ENCODE measurements at regions not wholly inside any gene's neighbourhood (a gene's known extent, or its start where the extent isn't known, plus 50 kb on each side); places are given as distances from the start of the nearest gene placed in this dataset.

- TF ChIP-seq CTCF (IDR thresholded peaks at IDR 0.05) = no peak
- WGBS (ENCODE audit: insufficient coverage) = 48% methylated on average over 9 of the region's 10 CpGs
- Mint-ChIP-seq H3K4me1 (no peaks in the 10 kb centered on the region), H3K36me3 (no peaks in the 10 kb centered on the region), H3K9me3 (no peaks in the 10 kb centered on the region), H3K4me3 (no peak overlapping the region), H3K27me3 (ENCODE audit: low read depth in 2 of 2) (peaks cover 0 to 13% of the 10 kb centered on the region in 2 donors), H3K27ac (no peak overlapping the region)
- ATAC-seq (no peak), DNase-seq (no peak)
- H3K4me1 ChIP-seq (ENCODE audit: control insufficient read depth, insufficient read depth, low read length) = no peaks in the 10 kb centered on the region
- no peak overlapping the region for H3K27ac ChIP-seq (ENCODE audit: low read length)
- no peaks in the 10 kb centered on the region for H3K27me3 ChIP-seq (ENCODE audit: control insufficient read depth, insufficient read depth, low read length)
- H3K4me3 ChIP-seq (ENCODE audit: low read length) = no peak overlapping the region
- H3K9me3 ChIP-seq (ENCODE audit: control insufficient read depth, insufficient read depth, low read length) = no peaks in the 10 kb centered on the region
- intact Hi-C loops (cut with micrococcal nuclease) = no loop called here
- H3K36me3 ChIP-seq (ENCODE audit: control insufficient read depth, insufficient read depth, low read length) = no peaks in the 10 kb centered on the region
Observed at GRCh38 chr9:115596021-115596745, 478.2 kb upstream of the TNC start.

- WGBS (ENCODE audit: insufficient coverage) = 21% methylated on average over 2 of the region's 4 CpGs
- no peak for ATAC-seq
- intact Hi-C loops (cut with micrococcal nuclease) = no loop called here
Observed at GRCh38 chr9:115596746-115597080, 478.8 kb upstream of the TNC start.

GRCh38 chr9:115597330-115597895, 479.5 kb upstream of the TNC start:
- ATAC-seq = no peak
- no peaks in the 10 kb centered on the region for H3K36me3 Mint-ChIP-seq
- no peaks in the 10 kb centered on the region for H3K9me3 ChIP-seq (ENCODE audit: control insufficient read depth, insufficient read depth, low read length)
- H3K4me1 ChIP-seq (ENCODE audit: control insufficient read depth, insufficient read depth, low read length) = no peaks in the 10 kb centered on the region
- no peak overlapping the region for H3K4me3 ChIP-seq (ENCODE audit: low read length)
- peaks cover 0 to 13% of the 10 kb centered on the region in 2 donors for H3K27me3 Mint-ChIP-seq (ENCODE audit: low read depth in 2 of 2)
- H3K27me3 ChIP-seq (ENCODE audit: control insufficient read depth, insufficient read depth, low read length) = no peaks in the 10 kb centered on the region
- H3K9me3 Mint-ChIP-seq = no peaks in the 10 kb centered on the region
- intact Hi-C loops (cut with micrococcal nuclease) = no loop called here
- H3K4me3 Mint-ChIP-seq = no peak overlapping the region
- H3K27ac Mint-ChIP-seq = no peak overlapping the region
- H3K27ac ChIP-seq (ENCODE audit: low read length) = no peak overlapping the region
- H3K36me3 ChIP-seq (ENCODE audit: control insufficient read depth, insufficient read depth, low read length) = no peaks in the 10 kb centered on the region
- no peak for DNase-seq
- no peaks in the 10 kb centered on the region for H3K4me1 Mint-ChIP-seq
- WGBS (ENCODE audit: insufficient coverage) = 86% methylated on average over 1 of the region's 3 CpGs
- no peak for TF ChIP-seq CTCF (IDR thresholded peaks at IDR 0.05)

More at GRCh38 chr9:115596746-115597080, 478.8 kb upstream of the TNC start:
- H3K27me3 ChIP-seq (ENCODE audit: control insufficient read depth, insufficient read depth, low read length) = no peaks in the 10 kb centered on the region
- no peaks in the 10 kb centered on the region for H3K9me3 Mint-ChIP-seq
- H3K9me3 ChIP-seq (ENCODE audit: control insufficient read depth, insufficient read depth, low read length) = no peaks in the 10 kb centered on the region
- no peak overlapping the region for H3K4me3 Mint-ChIP-seq
- H3K36me3 Mint-ChIP-seq = no peaks in the 10 kb centered on the region
- DNase-seq = no peak
- H3K27me3 Mint-ChIP-seq (ENCODE audit: low read depth in 2 of 2) = peaks cover 0 to 13% of the 10 kb centered on the region in 2 donors
- no peaks in the 10 kb centered on the region for H3K36me3 ChIP-seq (ENCODE audit: control insufficient read depth, insufficient read depth, low read length)
- TF ChIP-seq CTCF (IDR thresholded peaks at IDR 0.05) = no peak
- no peak overlapping the region for H3K27ac ChIP-seq (ENCODE audit: low read length)
- no peak overlapping the region for H3K27ac Mint-ChIP-seq
- H3K4me3 ChIP-seq (ENCODE audit: low read length) = no peak overlapping the region
- no peaks in the 10 kb centered on the region for H3K4me1 Mint-ChIP-seq
- no peaks in the 10 kb centered on the region for H3K4me1 ChIP-seq (ENCODE audit: control insufficient read depth, insufficient read depth, low read length)

GRCh38 chr9:115598751-115599150, 480.8 kb upstream of the TNC start:
- H3K36me3 ChIP-seq (ENCODE audit: control insufficient read depth, insufficient read depth, low read length) = no peaks in the 10 kb centered on the region
- H3K27me3 ChIP-seq (ENCODE audit: control insufficient read depth, insufficient read depth, low read length) = no peaks in the 10 kb centered on the region
- H3K9me3 ChIP-seq (ENCODE audit: control insufficient read depth, insufficient read depth, low read length) = no peaks in the 10 kb centered on the region
- Mint-ChIP-seq H3K9me3 (no peaks in the 10 kb centered on the region), H3K27me3 (ENCODE audit: low read depth in 2 of 2) (peaks cover 0 to 13% of the 10 kb centered on the region in 2 donors), H3K36me3 (no peaks in the 10 kb centered on the region), H3K27ac (no peak overlapping the region), H3K4me1 (no peaks in the 10 kb centered on the region), H3K4me3 (no peak overlapping the region)
- ATAC-seq (no peak), DNase-seq (no peak)
- intact Hi-C loops (cut with micrococcal nuclease) = no loop called here
- no peak overlapping the region for H3K4me3 ChIP-seq (ENCODE audit: low read length)
- H3K4me1 ChIP-seq (ENCODE audit: control insufficient read depth, insufficient read depth, low read length) = no peaks in the 10 kb centered on the region
- H3K27ac ChIP-seq (ENCODE audit: low read length) = no peak overlapping the region
- no peak for TF ChIP-seq CTCF (IDR thresholded peaks at IDR 0.05)

Data from natural killer cell (primary cell).